Gastrocnemius medialis (tissue), 4 donors: ENCODE measurements at regions not wholly inside any gene's neighbourhood (a gene's known extent, or its start where the extent isn't known, plus 50 kb on each side); places are given as distances from the start of the nearest gene placed in this dataset.

Experiments
- POLR2A ChIP-seq, 2 donors: fragments of 450-650 bp; IDR thresholded peaks; one replicate each; pipeline ENCODE4 v1.6.1; 2017; ENCODE audit warnings: antibody characterized with exemption in 2 of 2, mild to moderate bottlenecking in 2 of 2, moderate library complexity in 2 of 2
- TF ChIP-seq, protein P1 (sequence below), 5 experiments: fragments of 450-650 bp in 3 of 5; fragments of 200-600 bp in 2 of 5; sonication (generic) in 2 of 5; IDR thresholded peaks in 4 of 5; conservative IDR thresholded peaks in 1 of 5; 1 replicate in 4 of 5; 2 replicates in 1 of 5; pipeline ENCODE4 v1.5.1; 2016 to 2019; ENCODE audit warnings: antibody characterized with exemption in 5 of 5, mild to moderate bottlenecking in 3 of 5, moderate library complexity in 3 of 5

DNA sequence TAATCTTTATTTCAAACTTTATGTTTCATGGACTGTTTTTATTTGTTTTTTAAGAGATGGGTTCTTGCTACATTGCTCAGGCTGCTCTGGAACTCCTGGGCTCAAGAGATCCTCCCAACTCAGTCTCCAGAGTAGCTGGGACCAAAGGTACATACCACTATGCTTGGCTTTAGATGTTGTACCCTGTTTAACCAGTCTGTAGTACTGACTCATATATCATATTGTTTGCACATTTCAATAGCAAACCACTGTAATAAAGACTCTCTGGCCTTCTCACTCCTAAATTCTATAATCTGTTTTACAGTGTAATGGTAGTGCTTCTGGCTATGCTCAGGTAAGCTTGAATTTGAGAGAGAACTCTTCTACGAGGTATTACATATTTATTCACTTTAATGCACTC lies 413.6 kb upstream of the PCDH15 start:
- TF ChIP-seq, protein P1, sequence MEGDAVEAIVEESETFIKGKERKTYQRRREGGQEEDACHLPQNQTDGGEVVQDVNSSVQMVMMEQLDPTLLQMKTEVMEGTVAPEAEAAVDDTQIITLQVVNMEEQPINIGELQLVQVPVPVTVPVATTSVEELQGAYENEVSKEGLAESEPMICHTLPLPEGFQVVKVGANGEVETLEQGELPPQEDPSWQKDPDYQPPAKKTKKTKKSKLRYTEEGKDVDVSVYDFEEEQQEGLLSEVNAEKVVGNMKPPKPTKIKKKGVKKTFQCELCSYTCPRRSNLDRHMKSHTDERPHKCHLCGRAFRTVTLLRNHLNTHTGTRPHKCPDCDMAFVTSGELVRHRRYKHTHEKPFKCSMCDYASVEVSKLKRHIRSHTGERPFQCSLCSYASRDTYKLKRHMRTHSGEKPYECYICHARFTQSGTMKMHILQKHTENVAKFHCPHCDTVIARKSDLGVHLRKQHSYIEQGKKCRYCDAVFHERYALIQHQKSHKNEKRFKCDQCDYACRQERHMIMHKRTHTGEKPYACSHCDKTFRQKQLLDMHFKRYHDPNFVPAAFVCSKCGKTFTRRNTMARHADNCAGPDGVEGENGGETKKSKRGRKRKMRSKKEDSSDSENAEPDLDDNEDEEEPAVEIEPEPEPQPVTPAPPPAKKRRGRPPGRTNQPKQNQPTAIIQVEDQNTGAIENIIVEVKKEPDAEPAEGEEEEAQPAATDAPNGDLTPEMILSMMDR (IDR thresholded peaks at IDR 0.05 in 4 of 5, conservative IDR thresholded peaks at IDR 0.05 in 1 of 5) = no peak
- TF ChIP-seq POLR2A (IDR thresholded peaks at IDR 0.05) = no peak
